ENCODE measurements at regions not wholly inside any gene's neighbourhood (a gene's known extent, or its start where the extent isn't known, plus 50 kb on each side); places are given as distances from the start of the nearest gene placed in this dataset.

GRCh38 chr2:242034138-242034537, 164.6 kb downstream of the RTP5 start:
- DNase-seq (ENCODE audit: low read depth), result no peak
- Histone ChIP-seq H3K36me3 (ENCODE audit: control insufficient read depth, insufficient read depth, low read length) (no peaks in the 10 kb centered on the region), H3K27me3 (ENCODE audit: control insufficient read depth, insufficient read depth, low read length) (peaks cover 67% of the 10 kb centered on the region), H3K4me3 (ENCODE audit: low read depth, low read length) (no peak overlapping the region)
- no peak for TF ChIP-seq CTCF (IDR thresholded peaks at IDR 0.05; ENCODE audit: insufficient read depth, low read length, poor library complexity, severe bottlenecking)

- no peak for DNase-seq (ENCODE audit: low read depth)
- H3K27me3 ChIP-seq (ENCODE audit: control insufficient read depth, insufficient read depth, low read length), result peaks cover 63% of the 10 kb centered on the region
- H3K36me3 ChIP-seq (ENCODE audit: control insufficient read depth, insufficient read depth, low read length), result no peaks in the 10 kb centered on the region
- no peak for TF ChIP-seq CTCF (IDR thresholded peaks at IDR 0.05; ENCODE audit: insufficient read depth, low read length, poor library complexity, severe bottlenecking)
- no peak overlapping the region for H3K4me3 ChIP-seq (ENCODE audit: low read depth, low read length)
Observed at GRCh38 chr2:242034996-242035814, 165.7 kb downstream of the RTP5 start.

GRCh38 chr2:242035858-242036652, 166.5 kb downstream of the RTP5 start:
- Histone ChIP-seq H3K36me3 (ENCODE audit: control insufficient read depth, insufficient read depth, low read length) (no peaks in the 10 kb centered on the region), H3K27me3 (ENCODE audit: control insufficient read depth, insufficient read depth, low read length) (peaks cover 62% of the 10 kb centered on the region)

GRCh38 chr2:242036653-242036950, 167.1 kb downstream of the RTP5 start:
- no peaks in the 10 kb centered on the region for H3K36me3 ChIP-seq (ENCODE audit: control insufficient read depth, insufficient read depth, low read length)
- DNase-seq (ENCODE audit: low read depth), result no peak
- TF ChIP-seq CTCF (IDR thresholded peaks at IDR 0.05; ENCODE audit: insufficient read depth, low read length, poor library complexity, severe bottlenecking), result no peak
- peaks cover 60% of the 10 kb centered on the region for H3K27me3 ChIP-seq (ENCODE audit: control insufficient read depth, insufficient read depth, low read length)
- H3K4me3 ChIP-seq (ENCODE audit: low read depth, low read length), result no peak overlapping the region

More at GRCh38 chr2:242035858-242036652, 166.5 kb downstream of the RTP5 start:
- H3K4me3 ChIP-seq (ENCODE audit: low read depth, low read length), result no peak overlapping the region
- DNase-seq (ENCODE audit: low read depth), result no peak
- TF ChIP-seq CTCF (IDR thresholded peaks at IDR 0.05; ENCODE audit: insufficient read depth, low read length, poor library complexity, severe bottlenecking), result no peak

- TF ChIP-seq CTCF (IDR thresholded peaks at IDR 0.05; ENCODE audit: insufficient read depth, low read length, poor library complexity, severe bottlenecking), result no peak
- Histone ChIP-seq H3K27me3 (ENCODE audit: control insufficient read depth, insufficient read depth, low read length) (peaks cover 49% of the 10 kb centered on the region), H3K4me3 (ENCODE audit: low read depth, low read length) (no peak overlapping the region), H3K36me3 (ENCODE audit: control insufficient read depth, insufficient read depth, low read length) (no peaks in the 10 kb centered on the region)
- DNase-seq (ENCODE audit: low read depth), result no peak
Observed at GRCh38 chr2:242038166-242038927, 168.8 kb downstream of the RTP5 start.
